GM18507 (cell line): ENCODE measurements at regions not wholly inside any gene's neighbourhood (a gene's known extent, or its start where the extent isn't known, plus 50 kb on each side); places are given as distances from the start of the nearest gene placed in this dataset.

Source experiments
- DNase-seq: peaks from one replicate; pipeline ENCODE4 v3.0.0; 2011; ENCODE audit warnings: low read depth; ENCODE audit not compliant: insufficient read length; ENCODE audit errors: extremely low spot score
- FAIRE-seq: peaks from 2 replicates; lab custom pipeline; 2011; peaks lifted over from hg19 to GRCh38; lab: Jason Lieb, UNC

DNA sequence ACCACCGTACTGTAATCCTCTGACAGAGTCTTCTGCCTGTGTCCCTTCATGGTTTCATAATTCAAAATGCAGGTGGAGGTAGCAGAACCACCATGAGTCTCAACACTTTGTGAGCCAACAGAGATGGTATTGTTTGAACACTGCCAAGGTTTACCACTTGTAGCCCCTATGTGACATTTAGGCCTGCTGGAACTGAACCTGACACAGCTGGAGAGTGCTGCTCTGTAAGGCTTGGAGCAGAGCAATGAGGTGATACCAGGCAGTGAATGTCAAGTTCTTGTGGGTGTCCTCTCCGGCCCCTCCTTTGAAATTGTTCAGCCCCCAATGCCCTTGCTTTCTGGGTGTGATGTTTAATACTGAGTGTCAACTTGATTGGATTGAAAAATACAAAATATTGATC is 1042.9 kb downstream of the ARAP2 start:
- DNase-seq, result no peak
- FAIRE-seq, result no peak

DNA sequence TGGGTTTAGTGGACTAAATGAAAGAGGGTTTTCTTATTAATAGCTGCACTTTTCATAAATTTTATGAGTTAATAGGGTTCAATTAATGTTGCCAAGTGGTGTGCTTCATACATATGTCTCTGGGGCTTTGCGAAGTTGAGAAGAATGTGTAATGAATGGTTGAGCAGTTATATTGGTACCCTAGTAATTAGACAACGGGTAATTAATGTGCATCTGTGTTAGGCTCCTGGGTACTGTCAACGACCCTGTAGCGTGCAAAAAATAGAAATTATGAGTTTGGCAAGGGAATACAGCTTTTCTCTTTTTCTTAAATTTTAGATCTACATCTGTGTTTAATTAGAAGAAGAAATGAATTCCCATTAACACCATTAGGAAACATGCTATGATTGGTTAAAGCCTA is 1027.7 kb downstream of the ARAP2 start:
- no peak for FAIRE-seq

DNA sequence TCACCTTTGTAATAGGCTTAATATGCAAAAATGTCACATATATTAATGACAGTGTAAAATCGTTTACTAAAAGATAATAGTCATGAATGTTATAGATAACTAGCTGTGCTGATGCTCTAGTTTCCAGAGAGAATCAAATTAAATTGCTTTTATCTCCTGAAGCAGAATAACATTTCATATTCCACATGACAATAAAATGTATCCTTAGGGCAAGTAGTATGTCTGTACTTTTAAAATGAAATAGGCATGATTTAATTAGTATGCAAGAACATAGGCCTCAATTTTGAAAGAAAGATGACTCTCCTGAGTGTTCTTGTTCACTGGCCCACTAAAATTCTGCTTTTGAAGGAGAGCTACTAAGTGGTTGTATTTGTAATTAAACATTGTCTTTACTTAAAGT is 1027.0 kb downstream of the ARAP2 start:
- FAIRE-seq (no peak), DNase-seq (no peak)

More for the DNA sequence above, 1027.7 kb downstream of the ARAP2 start:
- no peak for DNase-seq

DNA sequence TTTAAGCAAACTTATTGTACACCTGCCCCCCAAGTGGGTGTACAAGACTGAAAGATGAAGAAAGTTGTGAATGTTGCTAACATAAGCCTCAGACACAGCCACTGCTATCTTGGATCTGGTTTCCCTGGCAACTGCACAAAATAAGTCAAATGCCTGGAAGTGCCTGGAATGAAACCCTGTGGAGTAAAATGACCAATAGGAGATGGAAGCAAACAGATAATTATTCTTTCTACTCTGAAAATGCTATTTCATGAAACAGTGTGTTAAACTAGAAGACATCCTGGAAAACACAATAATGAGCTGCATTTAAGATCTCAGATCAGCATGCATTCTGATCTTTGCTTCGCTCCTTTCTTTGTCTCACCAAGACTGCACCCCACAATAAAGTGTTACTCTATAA is 1016.0 kb downstream of the ARAP2 start:
- DNase-seq (no peak), FAIRE-seq (no peak)

DNA sequence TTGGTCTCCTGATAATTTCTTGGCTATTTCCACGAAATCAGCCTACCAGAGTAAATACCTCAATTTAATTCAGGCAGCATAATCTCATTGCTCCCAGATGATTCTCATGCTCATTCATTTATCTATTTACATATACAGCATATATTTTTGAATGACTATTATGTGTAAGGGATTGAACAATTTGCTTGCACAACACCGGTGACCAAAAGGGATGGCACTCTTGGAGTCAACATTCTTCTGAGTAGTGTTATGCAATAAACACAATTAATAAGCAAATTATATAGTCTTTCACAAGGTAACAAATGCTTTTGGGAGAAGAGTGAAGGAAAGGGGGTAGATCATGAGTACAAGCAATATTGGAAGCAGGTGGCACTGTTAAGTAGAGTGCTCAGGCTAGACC is 1015.3 kb downstream of the ARAP2 start:
- FAIRE-seq (no peak), DNase-seq (no peak)

DNA sequence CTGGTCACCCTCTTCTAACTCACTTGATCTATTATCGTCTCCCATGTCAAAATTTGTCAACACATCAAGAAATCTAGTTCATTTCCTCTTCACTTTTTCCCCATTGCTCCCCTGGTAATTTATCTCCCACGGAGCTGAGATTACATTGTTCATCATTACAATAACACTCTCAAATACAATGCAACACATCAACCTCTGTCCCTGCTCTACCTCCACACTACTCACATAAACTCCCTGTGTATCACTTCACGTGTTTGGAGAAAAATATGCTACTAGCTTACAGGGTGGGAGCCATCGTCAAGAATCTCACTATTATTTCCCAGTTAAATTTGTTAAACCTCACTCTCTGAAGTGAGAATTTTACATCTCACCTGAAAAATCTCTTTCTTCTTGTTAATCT is 1006.4 kb downstream of the ARAP2 start:
- DNase-seq (no peak), FAIRE-seq (no peak)

DNA sequence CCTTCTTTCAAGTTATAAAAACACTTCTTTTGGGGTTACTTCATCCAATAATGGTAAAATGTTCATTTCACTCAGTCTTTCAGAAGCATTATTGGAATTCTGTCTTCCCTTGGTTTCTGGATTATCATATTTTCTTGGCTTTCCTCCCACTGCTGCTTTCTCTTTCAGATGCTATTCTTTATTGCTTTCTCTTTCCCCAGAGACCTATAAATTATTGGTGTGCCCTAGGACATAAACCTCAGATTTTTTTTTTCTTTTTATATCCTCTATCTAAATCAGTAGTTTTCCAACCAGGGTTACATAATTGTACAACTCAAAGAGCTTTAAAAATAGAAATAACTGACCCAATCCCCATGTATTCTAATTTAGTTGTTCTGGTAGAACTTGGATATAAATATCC is 1005.5 kb downstream of the ARAP2 start:
- DNase-seq, result no peak
- FAIRE-seq, result no peak

DNA sequence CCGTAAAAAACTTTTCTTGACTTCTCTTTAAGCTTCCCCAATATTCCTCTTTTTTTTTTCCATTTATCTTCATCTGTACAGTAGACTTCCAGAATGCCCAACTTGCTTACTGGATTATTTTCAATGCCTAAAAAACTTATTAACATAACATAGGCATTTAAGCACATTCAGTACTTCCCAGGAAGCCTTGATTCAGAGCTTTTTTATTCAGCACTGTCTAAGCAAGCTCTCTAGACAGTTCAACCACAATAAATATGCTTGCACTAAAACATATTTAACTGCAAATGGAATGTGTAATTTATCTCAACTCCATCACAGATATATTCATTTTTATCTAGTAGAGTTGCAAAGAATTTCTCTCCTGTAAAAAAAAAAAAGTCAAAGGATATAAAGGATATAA is 997.8 kb downstream of the ARAP2 start:
- DNase-seq, result no peak

DNA sequence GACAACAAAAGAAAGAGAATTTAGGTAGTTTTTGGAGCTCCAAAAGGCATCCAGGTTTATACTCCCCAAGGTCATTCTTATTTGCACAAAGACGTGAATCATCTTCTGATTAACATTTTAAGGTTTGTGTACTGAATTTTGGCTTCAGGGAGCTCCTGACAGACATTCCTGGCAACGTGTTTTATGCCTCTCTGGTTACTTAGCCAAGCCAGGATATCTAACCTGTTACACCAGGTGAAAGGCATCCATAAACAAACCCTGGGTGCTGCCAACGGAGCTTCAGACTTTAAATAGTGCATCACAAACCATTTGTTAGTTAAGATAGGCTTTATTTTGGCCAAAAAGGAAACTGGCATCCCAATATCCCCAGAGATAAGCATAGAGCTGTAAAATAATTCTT is 997.3 kb downstream of the ARAP2 start:
- FAIRE-seq, result no peak
- no peak for DNase-seq

More for the DNA sequence above, 997.8 kb downstream of the ARAP2 start:
- FAIRE-seq, result no peak

DNA sequence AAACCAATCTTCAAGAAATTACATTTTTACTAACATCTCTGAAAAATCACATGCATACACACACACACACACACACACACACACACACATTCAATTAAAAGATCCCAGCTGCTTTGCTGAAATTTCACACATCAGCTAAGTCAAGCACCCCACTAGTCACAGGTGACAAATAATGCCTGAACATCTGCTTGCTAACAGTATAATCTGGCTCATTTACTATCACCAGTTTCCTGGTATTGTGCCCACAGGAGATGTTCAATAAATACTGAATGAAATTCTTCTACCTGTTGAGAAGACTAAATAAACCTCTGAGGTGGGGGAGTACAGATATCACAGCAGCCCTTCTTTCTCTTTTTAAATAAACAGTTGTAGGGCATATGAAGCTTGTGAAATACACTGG is 994.0 kb downstream of the ARAP2 start:
- FAIRE-seq (no peak), DNase-seq (no peak)

DNA sequence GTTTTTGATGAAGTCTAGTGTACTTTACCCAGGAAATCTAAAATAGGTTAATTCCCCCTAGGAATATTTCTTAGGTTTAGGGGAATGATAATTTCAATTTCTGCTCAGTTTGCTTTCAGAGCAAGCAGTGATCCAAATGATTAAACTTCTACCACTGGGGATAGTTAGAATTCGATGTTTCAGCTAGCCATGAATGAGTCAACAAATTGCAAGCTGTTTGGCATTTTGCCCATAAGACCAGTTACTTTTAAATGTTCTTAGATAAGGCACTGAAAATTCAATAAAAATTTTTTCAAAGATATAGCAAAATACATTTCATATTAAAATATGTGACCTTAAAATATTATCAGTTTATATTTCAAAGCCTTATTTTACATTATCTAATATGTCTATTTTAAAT is 993.6 kb downstream of the ARAP2 start:
- DNase-seq, result no peak
- no peak for FAIRE-seq

DNA sequence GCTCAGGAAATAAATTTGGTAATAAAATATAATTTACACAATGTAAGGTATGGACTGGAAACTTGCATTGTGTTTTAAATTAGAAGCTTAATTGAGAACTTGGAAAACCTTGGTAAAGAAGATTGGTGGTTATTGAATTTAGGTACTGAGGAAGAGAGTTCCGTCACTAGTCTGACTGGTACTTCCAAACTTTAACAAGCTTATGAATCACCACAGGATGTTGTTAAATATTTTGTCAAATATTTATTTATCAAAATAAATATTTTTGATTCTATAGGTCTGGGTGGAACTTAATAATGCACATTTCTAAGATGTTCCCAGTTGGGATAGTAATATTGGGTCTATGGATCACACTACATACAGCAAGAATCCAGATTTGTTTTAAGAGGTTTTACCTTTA is 992.2 kb downstream of the ARAP2 start:
- DNase-seq, result no peak
- FAIRE-seq, result no peak

DNA sequence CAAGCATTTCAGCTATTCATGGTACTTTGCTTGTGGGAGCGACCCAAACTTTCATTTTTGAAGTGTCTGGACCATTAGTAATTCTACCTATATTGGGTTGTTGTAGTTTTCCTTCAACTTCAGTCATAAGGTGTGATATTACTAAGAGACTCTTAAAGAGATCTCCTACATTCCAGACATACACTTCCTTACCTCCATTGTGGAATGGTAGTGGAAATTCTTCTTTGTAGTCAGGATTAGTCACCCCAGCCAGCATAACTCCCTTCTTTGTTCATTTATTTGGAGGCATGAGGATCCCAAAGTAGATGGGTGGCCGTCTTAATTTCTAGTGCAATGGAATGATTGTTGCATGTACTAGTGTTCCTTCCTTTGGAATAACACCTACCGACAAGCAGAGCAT is 991.4 kb downstream of the ARAP2 start:
- FAIRE-seq (no peak), DNase-seq (no peak)

DNA sequence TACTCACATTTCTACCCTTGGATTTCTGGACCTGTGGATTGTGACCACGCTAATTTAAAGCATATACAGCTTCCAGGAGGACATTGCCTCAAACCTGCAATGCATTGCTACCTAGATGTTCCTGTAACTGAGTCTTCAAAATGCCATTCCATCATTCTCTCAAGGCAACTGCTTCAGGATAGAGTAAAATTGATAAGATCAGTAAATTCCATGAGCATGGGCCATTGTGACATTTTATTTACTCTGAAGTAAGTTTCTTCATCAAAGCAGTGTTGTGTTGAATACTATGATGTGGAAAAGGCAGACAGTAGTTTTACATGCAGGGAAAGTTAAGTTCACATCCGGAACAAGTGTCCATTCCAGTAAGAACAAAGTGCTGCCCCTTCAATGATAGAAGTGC is 991.0 kb downstream of the ARAP2 start:
- no peak for FAIRE-seq

DNA sequence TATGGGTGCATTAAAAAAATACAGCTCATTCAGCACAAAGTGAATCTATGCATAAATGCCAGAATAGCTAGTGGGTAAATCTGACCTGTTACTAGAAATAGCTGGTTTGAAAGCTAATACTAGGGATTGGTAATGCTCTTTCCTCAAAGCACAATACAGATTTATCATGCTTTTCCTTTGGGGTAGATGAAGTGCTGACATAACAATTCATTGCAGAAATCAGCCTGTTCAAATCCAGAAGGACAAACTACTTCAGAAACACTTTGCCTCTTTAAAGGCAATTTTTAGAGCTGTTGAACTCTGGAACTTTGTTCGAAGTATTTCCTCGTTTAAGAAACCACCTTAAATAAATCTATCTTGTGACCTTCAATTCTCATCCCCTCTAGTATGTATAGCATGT is 957.9 kb downstream of the ARAP2 start:
- no peak for FAIRE-seq
- DNase-seq, result no peak

More for the DNA sequence above, 991.0 kb downstream of the ARAP2 start:
- no peak for DNase-seq

DNA sequence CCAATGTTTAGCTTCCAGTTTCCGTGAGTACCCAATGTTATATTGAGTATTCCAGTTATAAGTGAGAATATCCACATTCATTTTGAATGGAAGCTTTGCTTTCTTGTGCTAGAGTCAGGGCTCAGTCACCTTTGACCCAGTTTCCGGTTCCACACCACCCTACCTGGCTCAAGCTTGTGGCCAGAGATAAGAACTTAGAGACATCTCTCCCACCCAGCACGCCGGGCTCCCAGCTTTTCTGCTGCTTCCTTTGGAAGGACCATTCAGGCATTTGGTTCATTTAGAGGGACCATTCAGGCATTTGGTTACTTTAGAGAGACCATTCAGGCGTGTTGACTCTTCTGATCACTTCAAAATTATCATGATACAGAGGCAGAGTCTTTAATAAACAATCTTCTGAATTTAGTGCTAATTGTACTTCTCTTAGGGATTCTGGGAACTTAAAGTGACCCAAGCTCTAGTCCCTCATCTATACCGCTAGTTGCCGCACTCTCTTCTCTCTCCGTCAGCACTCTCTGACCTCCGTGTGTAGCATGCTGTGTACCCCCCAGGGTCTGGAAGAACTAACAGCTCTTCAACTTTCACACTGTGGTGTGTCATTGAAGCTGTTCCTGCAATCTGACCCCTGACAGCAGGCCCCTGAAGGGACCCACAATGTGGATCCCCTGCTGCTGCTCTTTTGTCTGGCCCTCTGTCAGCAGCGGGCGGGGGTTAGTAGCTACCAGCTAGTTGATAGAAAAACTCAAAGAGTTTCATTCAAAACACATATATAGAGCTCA is 943.1 kb downstream of the ARAP2 start:
- DNase-seq (no peak), FAIRE-seq (no peak)

DNA sequence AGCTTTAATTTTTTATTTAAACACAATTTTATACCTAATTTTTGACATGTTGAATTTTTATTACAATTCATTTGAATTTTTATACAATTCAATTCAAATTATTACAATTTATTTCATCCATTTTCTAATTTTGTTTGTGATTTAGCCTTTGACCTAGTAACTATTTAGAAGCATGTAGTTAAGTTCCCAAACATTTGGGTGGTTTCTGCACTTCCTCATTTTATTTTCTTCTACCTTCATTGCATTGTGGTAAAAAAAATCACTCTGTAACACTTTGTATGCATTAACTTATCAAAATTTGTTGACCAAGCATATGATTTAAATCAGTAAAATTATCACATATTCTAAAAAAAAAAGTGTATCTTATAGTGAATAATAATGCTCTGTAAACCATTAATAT is 928.9 kb downstream of the ARAP2 start:
- no peak for FAIRE-seq
- DNase-seq, result no peak

DNA sequence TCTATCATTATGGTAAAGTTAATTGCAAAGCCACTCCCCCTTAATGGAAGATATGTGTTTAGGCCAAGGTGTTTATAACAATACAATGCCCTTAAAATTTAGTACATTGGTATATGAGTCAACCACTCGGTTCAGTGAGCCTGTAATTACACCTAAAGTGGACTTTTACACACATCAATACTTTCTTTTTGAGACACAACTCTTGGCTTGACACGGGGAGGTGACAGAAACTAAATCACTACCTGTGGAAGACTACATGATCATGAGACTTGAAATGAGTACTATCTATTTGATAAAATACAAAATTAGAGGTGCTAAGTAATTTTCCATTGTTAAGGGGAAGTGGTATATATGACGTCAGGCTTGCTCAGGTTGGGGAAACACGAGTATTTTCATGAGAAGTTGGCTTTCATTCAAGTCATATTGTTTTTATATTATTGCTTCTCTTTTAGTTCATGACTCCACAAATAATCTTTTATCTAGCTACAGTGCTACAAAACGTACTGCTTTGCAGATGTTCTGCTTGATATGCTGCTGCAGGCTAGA is 918.3 kb downstream of the ARAP2 start:
- no peak for DNase-seq

DNA sequence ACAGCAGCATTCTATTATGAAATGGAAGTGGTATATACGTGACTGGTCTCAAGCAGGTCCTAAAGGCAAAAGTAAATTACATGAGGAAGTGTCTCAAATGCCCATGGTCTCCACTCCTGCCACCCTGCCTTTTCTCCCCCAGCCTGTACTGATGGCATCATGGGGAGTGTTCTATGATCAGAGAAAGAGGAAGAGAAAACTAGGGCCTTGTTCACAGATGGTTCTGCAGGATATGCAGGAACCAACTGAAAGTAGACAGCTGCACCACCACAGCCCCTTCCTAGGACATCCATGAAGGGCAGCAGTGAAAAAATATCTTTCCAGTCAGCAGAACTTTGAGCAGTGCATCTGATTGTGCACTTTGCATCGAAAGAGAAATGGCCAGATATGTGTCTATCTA is 901.5 kb downstream of the ARAP2 start:
- DNase-seq, result no peak
- FAIRE-seq, result no peak

More for the DNA sequence above, 918.3 kb downstream of the ARAP2 start:
- FAIRE-seq, result no peak

DNA sequence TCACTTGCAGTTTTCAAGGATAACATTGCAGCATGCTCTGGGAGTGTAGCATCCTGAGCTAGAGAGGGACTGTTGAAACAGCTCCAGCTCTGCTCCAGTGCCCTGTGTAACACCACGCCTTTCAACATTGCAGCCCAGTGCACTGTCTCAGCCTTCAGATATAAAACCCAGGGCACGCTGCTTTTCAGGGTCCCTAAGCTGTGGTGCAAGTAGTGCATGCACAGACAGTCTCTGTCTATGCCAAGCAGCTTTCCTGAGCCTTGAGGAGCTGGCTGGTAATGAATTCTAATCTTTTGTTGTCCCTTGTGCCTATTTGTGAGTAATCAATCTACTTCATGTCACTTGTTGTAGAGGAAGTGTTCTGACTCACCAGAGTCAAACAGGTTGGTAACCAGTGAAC is 897.0 kb downstream of the ARAP2 start:
- FAIRE-seq (no peak), DNase-seq (no peak)

DNA sequence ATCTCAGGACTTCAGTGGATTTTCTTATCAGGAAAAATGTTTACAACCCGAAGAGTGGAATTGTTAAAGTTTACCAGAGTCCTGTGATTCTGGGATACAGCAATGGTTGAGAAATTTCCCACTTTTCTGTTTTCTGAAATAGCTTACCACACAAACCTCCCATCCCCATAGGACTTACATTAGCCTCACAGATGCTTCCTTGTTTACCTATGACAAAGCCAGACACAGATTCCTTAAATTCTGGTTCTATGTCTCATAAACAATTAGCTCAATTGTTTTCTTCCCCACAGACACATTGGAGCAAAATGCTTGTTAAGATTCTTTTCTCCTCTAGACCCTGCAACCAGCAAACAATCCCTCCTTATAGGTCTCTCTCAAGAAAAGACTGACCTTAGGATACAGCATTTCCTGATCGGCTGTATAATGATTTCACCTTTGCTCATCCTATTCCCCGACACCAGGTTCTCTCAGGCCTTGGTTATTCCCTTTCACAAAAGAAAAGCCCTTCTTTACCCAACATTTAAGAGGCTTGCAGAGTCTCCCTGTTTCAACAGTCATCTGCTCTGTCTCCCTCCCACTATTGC is 886.2 kb downstream of the ARAP2 start:
- FAIRE-seq (no peak), DNase-seq (no peak)
